ENCODE measurements at regions not wholly inside any gene's neighbourhood (a gene's known extent, or its start where the extent isn't known, plus 50 kb on each side); places are given as distances from the start of the nearest gene placed in this dataset.

DNA sequence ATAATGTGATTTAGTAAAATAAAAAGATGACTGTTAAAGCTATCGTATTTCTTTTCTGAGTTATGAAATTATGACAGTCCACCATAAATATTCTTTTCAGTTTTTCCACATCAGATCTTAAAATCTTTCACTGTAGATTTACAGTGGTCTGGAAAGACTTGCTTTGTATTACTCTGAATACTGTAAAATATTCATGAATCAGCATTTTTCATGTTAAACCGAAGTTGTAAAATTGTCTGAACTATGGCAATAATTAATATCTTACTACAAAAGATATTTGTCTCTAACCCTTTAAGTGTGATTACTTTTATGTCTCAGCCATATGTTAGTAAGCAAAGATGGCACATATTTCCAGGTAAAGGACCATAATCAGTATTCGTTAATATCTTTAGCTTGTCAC lies 1397.2 kb upstream of the PCDH9 start:
- no peak overlapping the region for H3K4me2 ChIP-seq (ENCODE audit: low read length)
- no peaks in the 10 kb centered on the region for H3K27me3 ChIP-seq (ENCODE audit: low read depth, low read length)
- no peak for TF ChIP-seq EZH2phosphoT487 (IDR thresholded peaks at IDR 0.05; ENCODE audit: low read depth)
- TF ChIP-seq, protein P1, sequence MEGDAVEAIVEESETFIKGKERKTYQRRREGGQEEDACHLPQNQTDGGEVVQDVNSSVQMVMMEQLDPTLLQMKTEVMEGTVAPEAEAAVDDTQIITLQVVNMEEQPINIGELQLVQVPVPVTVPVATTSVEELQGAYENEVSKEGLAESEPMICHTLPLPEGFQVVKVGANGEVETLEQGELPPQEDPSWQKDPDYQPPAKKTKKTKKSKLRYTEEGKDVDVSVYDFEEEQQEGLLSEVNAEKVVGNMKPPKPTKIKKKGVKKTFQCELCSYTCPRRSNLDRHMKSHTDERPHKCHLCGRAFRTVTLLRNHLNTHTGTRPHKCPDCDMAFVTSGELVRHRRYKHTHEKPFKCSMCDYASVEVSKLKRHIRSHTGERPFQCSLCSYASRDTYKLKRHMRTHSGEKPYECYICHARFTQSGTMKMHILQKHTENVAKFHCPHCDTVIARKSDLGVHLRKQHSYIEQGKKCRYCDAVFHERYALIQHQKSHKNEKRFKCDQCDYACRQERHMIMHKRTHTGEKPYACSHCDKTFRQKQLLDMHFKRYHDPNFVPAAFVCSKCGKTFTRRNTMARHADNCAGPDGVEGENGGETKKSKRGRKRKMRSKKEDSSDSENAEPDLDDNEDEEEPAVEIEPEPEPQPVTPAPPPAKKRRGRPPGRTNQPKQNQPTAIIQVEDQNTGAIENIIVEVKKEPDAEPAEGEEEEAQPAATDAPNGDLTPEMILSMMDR (IDR thresholded peaks at IDR 0.05; ENCODE audit: low read depth, low read length): no peak
- no peaks in the 10 kb centered on the region for H3K4me1 ChIP-seq (ENCODE audit: low read length)
- H4K20me1 ChIP-seq (ENCODE audit: insufficient read depth, low read length): no peaks in the 10 kb centered on the region
- H3K9ac ChIP-seq (ENCODE audit: low read length): no peak overlapping the region
- H3K36me3 ChIP-seq (replicated peaks; ENCODE audit: low read depth, low read length): no peaks in the 10 kb centered on the region
- H3K9me3 ChIP-seq (ENCODE audit: insufficient read depth, low read length): no peaks in the 10 kb centered on the region
- no peak overlapping the region for H3K27ac ChIP-seq (ENCODE audit: low read length)
- H2AFZ ChIP-seq (ENCODE audit: low read depth, low read length): no peak overlapping the region
- no peaks in the 10 kb centered on the region for H3K79me2 ChIP-seq (ENCODE audit: low read length)
- no peak overlapping the region for H3K4me3 ChIP-seq (ENCODE audit: low read length)

GRCh38 chr13:68616600-68617222 lies 1386.6 kb upstream of the PCDH9 start:
- Histone ChIP-seq H4K20me1 (ENCODE audit: insufficient read depth, low read length) (no peaks in the 10 kb centered on the region), H3K4me1 (ENCODE audit: low read length) (no peaks in the 10 kb centered on the region), H3K27me3 (ENCODE audit: low read depth, low read length) (no peaks in the 10 kb centered on the region), H3K9ac (ENCODE audit: low read length) (no peak overlapping the region), H3K9me3 (ENCODE audit: insufficient read depth, low read length) (no peaks in the 10 kb centered on the region), H3K36me3 (replicated peaks; ENCODE audit: low read depth, low read length) (no peaks in the 10 kb centered on the region), H3K79me2 (ENCODE audit: low read length) (no peaks in the 10 kb centered on the region), H2AFZ (ENCODE audit: low read depth, low read length) (no peak overlapping the region), H3K27ac (ENCODE audit: low read length) (no peak overlapping the region), H3K4me2 (ENCODE audit: low read length) (no peak overlapping the region), H3K4me3 (ENCODE audit: low read length) (no peak overlapping the region)
- TF ChIP-seq, protein P1 (IDR thresholded peaks at IDR 0.05; ENCODE audit: low read depth, low read length): no peak
- no peak for TF ChIP-seq EZH2phosphoT487 (IDR thresholded peaks at IDR 0.05; ENCODE audit: low read depth)

- Histone ChIP-seq H4K20me1 (ENCODE audit: insufficient read depth, low read length) (no peaks in the 10 kb centered on the region), H3K27ac (ENCODE audit: low read length) (no peak overlapping the region), H3K4me1 (ENCODE audit: low read length) (peaks cover 4% of the 10 kb centered on the region; the same call in 1 of the 2 replicates), H3K4me2 (ENCODE audit: low read length) (no peak overlapping the region), H3K4me3 (ENCODE audit: low read length) (no peak overlapping the region), H3K9me3 (ENCODE audit: insufficient read depth, low read length) (peaks cover 4% of the 10 kb centered on the region; the same call in 1 of the 2 replicates), H3K27me3 (ENCODE audit: low read depth, low read length) (no peaks in the 10 kb centered on the region), H2AFZ (ENCODE audit: low read depth, low read length) (no peak overlapping the region), H3K79me2 (ENCODE audit: low read length) (no peaks in the 10 kb centered on the region), H3K9ac (ENCODE audit: low read length) (no peak overlapping the region), H3K36me3 (replicated peaks; ENCODE audit: low read depth, low read length) (no peaks in the 10 kb centered on the region)
- TF ChIP-seq EZH2phosphoT487 (IDR thresholded peaks at IDR 0.05; ENCODE audit: low read depth): no peak
- TF ChIP-seq, protein P1 (IDR thresholded peaks at IDR 0.05; ENCODE audit: low read depth, low read length): no peak
Observed at GRCh38 chr13:68609661-68610060, 1379.5 kb upstream of the PCDH9 start.

DNA sequence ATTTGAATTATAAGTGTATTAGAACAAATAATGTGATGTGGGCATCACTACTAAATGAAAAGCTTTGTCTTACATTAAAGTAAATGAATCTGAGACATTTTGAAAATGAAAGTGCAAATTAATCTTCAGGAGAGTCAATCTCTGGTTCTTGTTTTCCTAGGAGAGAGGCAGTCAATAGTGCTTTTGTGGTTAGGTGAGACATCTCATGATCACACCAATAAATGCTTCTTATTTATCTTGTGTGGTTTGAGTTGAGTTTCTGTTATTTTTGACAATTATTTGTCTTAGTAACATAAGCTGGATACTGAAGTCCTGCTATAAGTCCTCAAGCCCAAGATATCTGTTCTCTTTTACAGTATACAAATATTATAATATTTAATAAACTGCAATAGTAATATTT lies 1378.0 kb upstream of the PCDH9 start:
- Histone ChIP-seq H3K4me2 (ENCODE audit: low read length) (no peak overlapping the region), H3K4me1 (ENCODE audit: low read length) (peaks cover 4% of the 10 kb centered on the region; the same call in 1 of the 2 replicates), H3K4me3 (ENCODE audit: low read length) (no peak overlapping the region), H4K20me1 (ENCODE audit: insufficient read depth, low read length) (no peaks in the 10 kb centered on the region), H3K27ac (ENCODE audit: low read length) (no peak overlapping the region), H2AFZ (ENCODE audit: low read depth, low read length) (no peak overlapping the region), H3K27me3 (ENCODE audit: low read depth, low read length) (no peaks in the 10 kb centered on the region), H3K36me3 (replicated peaks; ENCODE audit: low read depth, low read length) (no peaks in the 10 kb centered on the region), H3K9me3 (ENCODE audit: insufficient read depth, low read length) (peaks cover 7% of the 10 kb centered on the region; the same call in 1 of the 2 replicates), H3K9ac (ENCODE audit: low read length) (no peak overlapping the region), H3K79me2 (ENCODE audit: low read length) (no peaks in the 10 kb centered on the region)
- no peak for TF ChIP-seq EZH2phosphoT487 (IDR thresholded peaks at IDR 0.05; ENCODE audit: low read depth)
- TF ChIP-seq, protein P1 (IDR thresholded peaks at IDR 0.05; ENCODE audit: low read depth, low read length): no peak
